OCI-LY3 (cell line): ENCODE measurements at regions not wholly inside any gene's neighbourhood (a gene's known extent, or its start where the extent isn't known, plus 50 kb on each side); places are given as distances from the start of the nearest gene placed in this dataset.

Experiments
- CTCF ChIP-seq: fragments of 200-600, 300-600 bp; sonication (generic); IDR thresholded peaks from 2 replicates; pipeline ENCODE4 v1.5.1; 2014; ENCODE audit warnings: antibody characterized with exemption, low read length, low read depth
- EZH2phosphoT487 ChIP-seq: fragments of 200-600 bp; shearing (Covaris generic); IDR thresholded peaks from 2 replicates; pipeline ENCODE4 v1.6.1; 2018; ENCODE audit warnings: antibody characterized with exemption, mixed run types, low read depth

- no peak for TF ChIP-seq CTCF
- no peak for TF ChIP-seq EZH2phosphoT487
These were observed 77.9 kb upstream of the DYNLRB2 start for GRCh38 chr16:80462917-80463316.
